HT-29 (cell line): ENCODE measurements at regions not wholly inside any gene's neighbourhood (a gene's known extent, or its start where the extent isn't known, plus 50 kb on each side); places are given as distances from the start of the nearest gene placed in this dataset.
A peak's percentile ranks its signal among the peaks of the same experiment; 100 is the strongest.

Experiments
- DNase-seq: peaks from one replicate; pipeline ENCODE4 v3.0.0-alpha.2; 2015; ENCODE audit warnings: low spot score

DNA sequence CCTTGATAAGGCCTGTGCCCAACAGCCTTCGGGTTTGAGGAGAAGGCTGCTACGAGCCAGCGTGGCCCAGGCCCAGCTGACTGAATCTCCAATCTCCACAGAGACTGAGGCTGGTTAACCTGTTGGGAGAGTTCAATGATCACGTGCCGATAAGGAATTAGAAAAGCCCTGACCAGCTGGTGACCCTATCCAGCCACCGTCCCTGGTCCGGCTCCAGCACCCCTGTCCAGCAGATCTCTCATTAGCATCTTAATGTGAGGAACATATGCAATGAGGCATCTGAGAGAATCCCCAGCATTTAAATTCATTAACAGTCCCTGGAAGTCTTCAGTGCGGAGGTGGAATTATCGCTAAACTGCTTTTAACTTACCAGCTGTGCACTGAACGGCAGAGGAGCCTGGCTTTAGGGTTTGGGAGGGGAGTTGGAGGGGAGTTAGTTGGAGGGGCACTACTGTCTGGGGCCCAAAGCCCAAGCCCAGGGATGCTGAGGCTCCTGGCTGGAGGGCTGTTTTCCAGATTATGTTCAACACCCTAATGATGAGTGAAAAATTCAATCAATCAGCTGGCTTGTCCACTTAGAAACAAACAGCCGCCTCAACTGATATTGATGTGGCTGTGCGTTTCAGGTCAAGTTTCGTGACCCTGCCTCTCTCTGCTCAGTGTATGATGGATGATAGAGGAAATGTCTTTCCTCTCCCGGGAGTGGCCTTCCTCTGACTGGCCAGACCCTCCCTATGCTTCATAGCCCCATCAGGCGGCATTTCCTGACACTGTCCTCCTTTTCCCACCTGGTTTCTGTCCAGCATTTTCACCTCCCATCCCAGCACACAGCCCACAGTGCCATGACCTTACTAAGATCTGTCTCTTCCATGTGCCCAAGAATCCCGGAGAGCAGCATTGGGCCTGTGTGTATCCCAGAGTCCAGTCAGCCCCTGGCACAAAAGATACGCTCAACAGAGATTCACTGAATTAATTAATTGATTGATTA is 184.5 kb downstream of the CCT6B start:
- DNase-seq, result no peak

DNA sequence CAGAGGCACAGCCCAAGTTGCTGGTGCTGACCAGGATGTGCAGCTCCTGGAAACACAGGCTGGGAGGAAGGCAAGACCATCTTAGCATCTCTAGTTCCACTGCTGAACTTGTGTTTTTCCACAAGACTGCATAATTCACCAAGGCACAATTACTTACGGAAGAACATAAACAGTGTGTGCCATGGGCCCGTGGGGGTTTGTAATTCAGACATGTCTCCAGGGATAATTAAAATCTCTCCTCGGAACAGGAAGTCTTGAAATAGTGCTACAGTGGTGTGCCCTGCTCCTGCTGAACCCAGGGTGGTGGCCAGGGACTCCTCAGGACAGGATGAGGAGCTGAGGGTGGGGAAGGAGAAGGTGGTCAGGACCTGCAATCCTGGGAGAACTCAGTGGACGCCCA is 188.2 kb downstream of the CCT6B start:
- no peak for DNase-seq

DNA sequence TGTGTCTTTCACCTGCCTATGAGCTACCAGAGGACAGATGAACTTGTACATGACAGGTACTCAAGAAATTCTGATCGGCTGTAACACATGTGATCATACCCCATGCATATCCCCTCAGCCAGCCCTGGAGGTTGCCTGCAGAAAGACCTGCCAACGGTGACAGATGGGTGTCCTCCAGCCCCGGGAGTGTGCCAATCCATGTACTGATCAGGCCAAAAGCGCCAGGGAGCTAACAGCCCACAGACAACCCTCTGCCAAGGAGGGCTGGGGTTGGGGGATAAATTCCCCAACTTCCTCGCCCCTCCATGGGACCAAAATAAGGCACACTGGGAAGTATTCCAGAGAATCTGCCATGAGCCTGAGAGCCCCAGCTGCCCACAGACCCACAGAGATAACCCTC is 189.4 kb downstream of the CCT6B start:
- DNase-seq, result no peak

DNA sequence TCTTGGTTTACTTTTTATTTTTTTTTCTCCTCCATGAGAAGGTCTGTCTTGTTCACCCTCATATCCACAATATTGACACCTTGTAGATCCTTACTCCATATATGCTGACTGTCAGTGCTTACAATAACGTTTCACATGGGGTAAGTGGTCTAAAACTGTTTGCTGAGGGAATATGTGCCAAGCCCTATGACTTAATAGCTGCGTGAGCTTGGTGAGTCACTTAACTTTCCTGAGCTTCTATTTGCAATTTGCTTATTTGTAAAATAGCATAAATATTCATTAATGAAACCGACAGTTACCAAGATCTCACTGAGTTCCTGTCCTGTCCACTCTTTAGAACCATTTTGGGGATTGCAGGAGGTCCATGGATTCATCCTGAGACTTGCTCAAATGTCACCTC is 190.7 kb downstream of the CCT6B start:
- no peak for DNase-seq

DNA sequence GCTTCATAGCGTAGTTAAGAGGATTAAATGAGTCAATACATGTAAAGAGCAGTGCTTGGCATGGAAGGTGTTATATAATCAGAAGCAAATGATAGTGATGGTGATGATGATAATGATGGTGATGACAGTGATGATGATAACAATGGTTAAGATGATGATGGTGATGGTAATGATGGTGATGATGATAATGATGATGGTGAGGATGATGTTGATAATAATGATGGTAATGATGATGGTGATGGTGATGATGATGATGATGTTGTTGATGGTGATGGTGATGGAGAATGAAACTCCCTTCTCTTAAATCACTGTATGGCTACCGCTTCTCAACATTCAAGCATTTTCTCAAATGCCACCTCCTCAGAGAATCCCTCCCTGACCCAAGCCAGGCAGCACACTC is 190.5 kb downstream of the TMEM132E start:
- no peak for DNase-seq

DNA sequence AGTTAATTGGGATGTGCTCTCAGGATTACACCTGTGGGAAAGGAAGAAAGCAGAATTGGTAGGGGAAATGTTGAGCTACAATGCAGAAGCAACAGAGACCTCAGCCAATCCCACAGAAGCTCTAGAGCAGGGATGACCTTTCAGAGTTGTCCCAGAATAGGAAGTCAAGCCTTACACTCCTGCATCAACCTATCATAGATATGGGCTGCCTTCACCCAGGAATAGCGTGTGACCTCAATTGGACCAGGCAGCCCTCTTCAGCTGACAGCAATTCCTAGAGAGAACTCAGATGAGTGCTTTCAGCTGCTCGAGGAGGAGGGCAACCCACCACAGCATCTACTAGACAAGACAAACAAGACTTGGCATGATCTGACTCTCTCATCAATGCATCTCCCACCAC is 189.7 kb downstream of the TMEM132E start:
- no peak for DNase-seq

DNA sequence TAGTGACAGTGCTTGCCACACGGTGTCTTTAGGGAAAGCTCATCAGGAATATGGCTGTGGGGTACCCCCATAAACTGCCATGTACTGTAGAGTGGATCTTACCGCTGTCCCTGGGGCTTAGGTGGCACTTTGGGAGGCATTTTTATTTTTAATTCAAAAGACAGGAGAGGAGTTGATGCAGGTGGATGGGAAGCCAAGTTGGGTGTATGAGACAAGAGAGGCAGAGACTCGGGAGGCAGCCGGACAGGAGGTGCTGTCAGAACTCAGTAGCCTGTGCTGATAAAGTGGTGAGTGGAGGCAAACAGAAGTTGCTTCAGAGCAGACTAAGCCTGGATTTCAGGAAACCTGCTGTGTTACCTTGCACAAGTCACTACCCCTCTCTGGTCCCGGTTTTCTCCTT is 185.9 kb downstream of the TMEM132E start:
- no peak for DNase-seq

DNA sequence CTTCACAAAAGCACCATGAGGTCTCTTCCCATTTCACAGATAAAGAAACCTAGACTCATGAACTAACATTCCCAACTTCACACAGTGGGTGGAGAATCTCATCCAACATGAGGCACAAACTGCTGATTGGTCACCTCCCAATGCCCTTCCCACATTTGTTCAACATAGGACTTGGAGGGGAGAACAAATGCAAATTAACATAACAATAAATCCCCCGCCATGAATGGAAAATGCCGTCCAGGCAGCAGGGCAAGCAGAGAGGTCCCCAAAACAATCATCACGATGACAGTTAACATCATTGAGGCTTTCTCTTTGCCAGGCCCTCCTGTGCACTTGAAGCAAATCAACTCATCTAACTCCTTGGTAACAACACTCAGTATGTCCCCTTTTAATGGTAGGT is 185.3 kb downstream of the TMEM132E start:
- no peak for DNase-seq

DNA sequence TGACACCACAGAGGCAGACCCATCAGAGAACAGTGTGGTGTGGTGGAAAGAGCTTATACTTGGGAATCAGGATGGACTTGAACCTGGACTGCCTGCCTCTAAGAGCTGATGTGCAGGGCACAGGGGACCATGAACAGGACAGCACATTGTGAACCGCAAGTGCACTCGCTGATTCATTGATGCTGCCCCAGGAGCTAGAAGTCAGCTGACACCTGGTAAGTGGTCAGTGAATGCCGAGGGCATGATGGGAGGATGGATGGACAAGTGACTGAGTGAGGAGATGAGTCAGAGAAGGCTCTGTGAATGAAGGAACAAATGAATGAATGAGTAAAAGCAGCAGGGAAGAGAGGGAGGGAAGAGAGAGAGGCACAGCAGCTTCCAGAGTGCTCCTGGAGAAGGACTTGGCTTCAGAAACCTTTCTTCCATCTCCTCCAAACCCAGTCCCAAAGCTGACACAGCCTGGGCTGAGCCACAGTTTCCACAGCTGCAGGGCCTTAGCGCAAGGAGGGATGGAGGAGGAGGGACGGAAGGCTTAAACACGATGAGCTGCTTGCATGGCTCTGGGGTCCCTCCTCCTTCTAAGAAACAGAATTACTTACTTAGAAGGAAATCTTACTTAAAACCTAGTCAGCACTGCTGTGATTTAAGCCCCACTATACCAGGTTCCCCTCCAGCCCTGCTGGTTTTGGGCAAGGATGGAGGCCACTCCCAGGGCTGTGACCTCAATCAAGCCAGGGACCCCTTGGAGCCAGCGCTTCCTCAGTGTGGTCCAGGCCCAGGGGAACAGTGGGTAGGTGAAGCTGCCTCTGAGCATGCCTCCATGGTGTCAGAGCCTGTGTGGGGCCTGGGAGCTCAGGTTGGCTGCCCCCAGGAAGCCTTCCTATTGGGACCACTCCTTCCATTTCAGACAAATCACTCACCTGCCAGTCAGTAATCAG is 184.6 kb downstream of the TMEM132E start:
- no peak for DNase-seq

DNA sequence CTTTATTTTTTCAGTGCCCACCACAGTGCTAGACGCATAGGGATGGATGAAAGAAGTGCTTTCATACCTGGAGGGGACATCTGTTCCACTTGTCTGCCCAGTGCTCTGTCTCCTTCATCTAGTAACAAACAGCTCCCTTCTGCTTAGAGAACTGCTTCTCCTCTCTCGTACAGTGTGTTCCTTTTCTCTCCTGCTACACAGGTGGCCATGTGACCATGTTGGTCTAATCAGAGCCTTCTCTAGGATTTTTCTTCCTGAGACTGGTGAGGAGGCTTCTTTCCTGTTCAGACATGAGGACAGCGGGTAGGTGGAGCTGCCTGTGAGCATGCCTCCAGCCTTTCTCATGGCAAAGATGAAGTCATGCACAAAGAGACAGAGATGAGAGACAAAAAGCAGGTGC is 182.7 kb downstream of the TMEM132E start:
- no peak for DNase-seq

DNA sequence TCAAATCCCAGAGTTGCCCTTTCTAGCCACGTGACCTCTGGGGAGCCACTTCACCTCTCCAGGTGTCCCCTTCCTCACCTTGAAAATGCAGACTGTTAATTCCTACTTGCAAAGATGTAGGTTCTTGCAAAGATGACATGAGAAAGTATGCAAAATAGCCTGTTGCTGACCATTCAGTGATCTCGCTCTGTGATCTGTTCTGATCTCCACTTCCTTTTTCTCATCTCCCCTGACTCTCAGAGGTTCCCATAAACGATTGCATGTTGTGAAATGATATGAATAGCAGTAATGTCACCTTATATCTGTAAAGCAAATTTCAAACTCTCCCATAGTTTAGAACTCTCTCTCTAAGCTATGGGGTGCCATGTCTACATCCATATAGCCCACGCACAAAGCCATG is 182.3 kb downstream of the TMEM132E start:
- DNase-seq, result no peak

DNA sequence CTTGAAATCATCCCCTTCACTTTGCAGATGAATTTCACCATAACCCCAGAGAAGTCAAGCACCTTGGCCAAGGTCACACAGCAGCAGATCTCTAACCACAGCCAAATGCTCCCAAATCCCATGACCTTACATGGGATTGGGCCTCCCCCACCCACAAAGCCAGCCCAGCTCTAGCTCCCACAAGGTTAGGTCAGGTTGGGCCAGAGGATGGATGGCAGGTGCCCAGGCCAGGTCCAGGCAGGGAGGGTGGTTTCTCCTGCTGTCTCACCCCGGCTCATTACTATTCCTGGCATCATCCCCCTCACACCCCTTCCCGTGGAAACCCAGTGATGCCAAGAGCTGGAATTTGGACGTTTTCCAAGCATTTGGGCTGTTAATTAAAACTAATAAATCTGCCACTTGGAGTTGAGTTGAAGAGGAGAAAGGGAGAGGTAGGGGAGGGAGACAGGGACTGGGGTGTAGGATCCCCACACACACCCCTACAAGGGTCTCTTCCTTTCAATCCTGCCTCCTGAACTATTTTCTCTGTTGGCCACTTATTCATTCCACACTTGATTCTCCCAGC is 181.6 kb downstream of the TMEM132E start:
- DNase-seq, result no peak

DNA sequence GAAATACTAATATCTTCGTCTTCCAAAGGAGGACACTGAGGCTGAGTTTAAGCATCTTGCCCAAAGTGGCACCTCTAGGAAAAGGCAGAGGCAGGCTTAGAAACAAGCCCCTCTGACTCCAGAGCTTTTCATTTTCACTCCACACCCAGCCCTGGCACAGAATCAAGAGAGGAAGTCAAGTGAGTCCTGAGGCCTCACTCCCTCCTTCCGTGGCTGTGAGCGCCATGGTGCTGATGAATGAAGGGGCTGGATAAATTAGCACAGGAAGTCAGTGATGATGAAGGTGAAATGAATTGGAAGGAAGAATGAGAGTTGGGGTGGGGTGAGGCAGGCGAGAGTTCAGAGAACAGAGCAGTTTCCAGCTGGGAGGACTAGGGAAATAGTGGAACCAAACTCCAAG is 179.3 kb downstream of the TMEM132E start:
- no peak for DNase-seq

DNA sequence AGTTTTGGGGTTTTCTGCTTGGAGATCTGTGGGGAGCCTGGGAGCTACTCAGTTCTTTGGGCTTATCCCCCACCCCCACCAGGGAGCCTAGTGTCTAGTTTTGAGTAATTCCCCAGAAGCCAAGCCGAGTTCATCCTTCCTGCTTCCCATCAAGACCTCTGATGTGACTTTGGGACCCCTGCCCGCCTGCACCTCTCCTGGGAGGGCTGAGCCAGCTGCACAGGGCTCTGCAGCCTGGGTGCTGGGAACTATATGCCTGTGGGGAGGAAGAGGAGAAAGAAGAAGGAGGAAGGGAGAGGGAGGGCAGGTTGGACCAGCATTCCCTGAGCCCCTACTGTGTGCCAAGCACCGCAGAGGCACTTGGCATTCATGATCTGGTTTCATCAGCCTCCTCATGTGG is 178.9 kb downstream of the TMEM132E start:
- DNase-seq, result no peak

DNA sequence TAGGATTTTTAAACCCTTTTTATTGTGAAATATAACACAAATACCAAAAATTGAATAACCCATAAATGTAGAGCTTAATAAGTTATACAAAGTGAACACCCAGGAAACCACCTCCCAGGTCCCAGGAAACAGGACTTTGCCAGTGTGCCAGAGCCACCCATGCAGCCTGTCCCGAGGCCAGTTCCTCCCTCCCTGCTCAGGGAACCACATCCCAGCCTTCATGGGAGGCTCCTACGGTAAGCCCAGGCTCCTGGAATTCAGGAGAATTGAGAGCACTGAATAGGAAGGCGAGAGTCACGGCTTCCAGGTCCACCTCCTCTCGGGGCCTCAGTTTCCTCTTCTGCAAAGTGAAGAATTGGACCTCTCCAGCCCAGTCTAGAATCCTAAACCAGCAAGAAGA is 178.2 kb downstream of the TMEM132E start:
- DNase-seq, result no peak

DNA sequence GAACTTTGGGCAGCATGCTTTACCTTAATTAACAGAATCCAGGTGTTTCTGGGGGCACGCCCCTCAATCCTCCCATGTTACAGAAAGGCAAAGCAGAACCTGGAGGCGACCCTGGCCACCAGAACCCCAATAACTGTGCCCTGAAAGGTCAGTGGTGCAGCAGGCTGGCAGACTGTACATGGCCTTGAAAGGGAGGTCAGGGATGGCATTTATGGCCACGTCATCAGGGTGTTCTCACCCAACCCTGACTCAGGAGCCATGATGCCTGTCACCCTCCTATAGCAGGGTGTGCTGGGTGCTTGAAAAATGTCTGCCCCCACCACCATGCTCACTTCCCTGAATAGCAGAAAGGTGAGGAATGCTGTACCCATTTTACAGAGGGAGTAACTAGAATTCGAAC is 177.7 kb downstream of the TMEM132E start:
- DNase-seq, result no peak

DNA sequence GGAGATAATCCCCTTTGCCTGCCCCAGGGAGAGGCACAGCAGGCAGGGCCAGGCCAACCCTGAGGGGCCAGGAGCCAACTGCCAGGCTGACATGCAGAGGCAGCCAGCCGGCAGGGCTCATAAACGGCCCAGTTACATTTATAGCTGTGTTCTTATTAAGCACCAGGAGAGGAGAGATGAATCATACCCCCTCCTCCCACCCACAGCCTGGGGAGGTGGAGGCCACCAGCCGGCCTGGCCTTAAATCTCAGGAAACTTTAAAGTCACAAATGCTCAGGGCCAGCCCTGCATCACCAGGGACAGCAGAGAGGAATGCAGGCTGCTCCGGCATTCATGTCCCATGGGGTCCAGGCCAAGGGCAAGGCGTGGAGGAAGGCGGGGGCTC is 177.2 kb downstream of the TMEM132E start:
- DNase-seq, result no peak

DNA sequence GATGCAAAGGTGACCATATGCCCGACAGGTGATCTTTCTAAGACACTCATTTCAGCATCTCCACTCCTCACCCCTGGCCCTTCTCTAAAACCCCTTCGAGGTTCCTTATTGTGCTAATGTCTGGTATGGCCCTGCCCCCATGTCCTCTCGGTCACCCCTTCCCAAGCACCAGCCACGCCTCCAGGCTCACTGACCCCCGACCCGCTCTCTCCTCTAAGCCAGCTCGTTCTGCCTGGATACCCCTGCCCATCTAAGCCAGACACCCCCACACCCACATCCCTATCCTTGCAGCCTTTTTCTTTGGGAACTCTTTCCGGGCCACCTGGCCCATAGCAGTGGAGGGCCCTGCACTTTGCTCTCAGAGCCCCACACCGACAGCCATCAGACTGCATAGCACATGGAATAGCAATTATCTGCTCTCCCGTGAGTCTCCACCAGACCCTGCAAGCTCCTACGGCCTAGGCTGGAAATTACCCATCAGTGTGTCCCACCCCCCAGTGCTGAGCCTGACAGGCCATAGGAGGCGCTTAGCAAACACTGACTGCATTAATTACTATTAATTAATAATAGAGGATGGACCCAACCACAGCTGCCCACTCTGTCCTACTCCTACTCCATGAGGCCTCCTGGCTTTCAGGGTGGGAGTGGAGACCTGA is 176.7 kb downstream of the TMEM132E start:
- no peak for DNase-seq

DNA sequence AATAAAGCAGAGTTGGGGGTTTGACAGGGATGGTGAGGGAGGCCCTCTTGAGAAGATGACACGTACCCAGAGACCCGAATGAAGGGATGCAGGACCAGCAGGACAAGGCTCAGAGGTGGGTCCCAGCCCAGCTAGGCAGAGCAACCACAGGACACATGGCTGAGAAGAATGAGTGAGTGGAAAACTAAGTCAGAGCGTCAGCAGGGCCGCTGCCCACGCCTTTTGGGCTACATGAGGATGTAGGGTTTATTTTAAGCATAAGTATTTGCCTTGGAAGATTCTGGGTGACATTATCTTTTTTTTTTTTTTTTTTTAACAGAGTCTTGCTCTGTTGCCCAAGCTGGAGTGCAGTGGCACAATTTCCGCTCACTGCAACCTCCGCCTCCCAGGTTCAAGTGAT is 176.0 kb downstream of the TMEM132E start:
- DNase-seq, result no peak

DNA sequence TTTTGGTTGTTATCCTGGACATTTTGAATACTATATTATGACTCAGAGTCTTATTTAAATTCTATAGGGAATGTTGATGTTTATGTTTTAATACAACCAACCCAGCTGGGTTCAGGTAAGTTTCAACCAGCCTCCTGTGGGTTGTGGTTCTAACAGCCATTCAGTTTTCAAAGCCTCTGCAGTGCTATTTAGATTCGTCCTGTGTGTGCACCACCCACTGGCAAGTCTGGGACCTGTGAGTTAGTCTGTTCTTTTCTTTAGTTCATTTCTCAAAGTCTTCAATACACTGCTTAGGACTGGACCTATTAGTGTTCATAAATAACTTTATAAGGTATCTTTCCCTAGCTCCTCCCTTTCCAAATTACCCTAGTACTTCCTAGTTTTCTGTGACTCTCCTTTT is 170.6 kb downstream of the TMEM132E start:
- peak; percentile 19 for DNase-seq

DNA sequence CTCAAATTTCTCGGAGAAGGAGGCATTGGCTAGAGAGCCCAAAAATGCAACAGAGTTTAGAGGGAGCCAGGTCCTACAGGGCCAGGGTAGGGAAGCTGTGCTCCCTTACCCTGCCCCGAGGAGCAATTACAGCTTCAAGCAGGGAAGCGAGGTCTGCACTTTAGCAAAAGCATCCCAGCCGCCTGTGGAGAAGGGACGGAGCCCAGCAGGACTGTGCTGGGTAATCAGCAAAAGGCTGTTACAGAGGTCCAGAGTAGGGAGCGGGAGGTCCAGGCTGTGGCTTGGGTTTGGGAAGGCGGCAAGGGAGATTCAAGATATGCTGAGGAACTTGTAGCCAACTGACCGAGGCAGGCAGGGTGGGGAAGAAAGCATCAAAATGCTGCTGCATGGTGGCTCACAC is 162.6 kb downstream of the TMEM132E start:
- no peak for DNase-seq
